Bronchial epithelial cell (primary cell): ENCODE measurements at regions not wholly inside any gene's neighbourhood (a gene's known extent, or its start where the extent isn't known, plus 50 kb on each side); places are given as distances from the start of the nearest gene placed in this dataset.

Source experiments
- DNase-seq: peaks from one replicate; pipeline ENCODE4 v3.0.0-alpha.2; 2010; ENCODE audit warnings: low read depth
- FAIRE-seq: peaks from 2 replicates; lab custom pipeline; 2011; peaks lifted over from hg19 to GRCh38; lab: Jason Lieb, UNC
- H3K27me3 ChIP-seq: 2 replicates; pipeline ENCODE4 v1.5.1; 2011; ENCODE audit warnings: low read length; ENCODE audit not compliant: control insufficient read depth, insufficient read depth
- H3K36me3 ChIP-seq: 2 replicates; pipeline ENCODE4 v1.5.1; 2011; ENCODE audit warnings: low read length; ENCODE audit not compliant: control insufficient read depth, insufficient read depth
- H3K4me3 ChIP-seq: 2 replicates; pipeline ENCODE4 v1.5.1; 2011; ENCODE audit warnings: mild to moderate bottlenecking, low read depth, low read length, control low read depth
- TF ChIP-seq, protein P1 (sequence below): IDR thresholded peaks from 2 replicates; pipeline ENCODE4 v1.5.1; 2011; ENCODE audit warnings: mild to moderate bottlenecking, moderate library complexity, low read length, control low read depth, inconsistent platforms; ENCODE audit not compliant: insufficient read depth, severe bottlenecking

DNA sequence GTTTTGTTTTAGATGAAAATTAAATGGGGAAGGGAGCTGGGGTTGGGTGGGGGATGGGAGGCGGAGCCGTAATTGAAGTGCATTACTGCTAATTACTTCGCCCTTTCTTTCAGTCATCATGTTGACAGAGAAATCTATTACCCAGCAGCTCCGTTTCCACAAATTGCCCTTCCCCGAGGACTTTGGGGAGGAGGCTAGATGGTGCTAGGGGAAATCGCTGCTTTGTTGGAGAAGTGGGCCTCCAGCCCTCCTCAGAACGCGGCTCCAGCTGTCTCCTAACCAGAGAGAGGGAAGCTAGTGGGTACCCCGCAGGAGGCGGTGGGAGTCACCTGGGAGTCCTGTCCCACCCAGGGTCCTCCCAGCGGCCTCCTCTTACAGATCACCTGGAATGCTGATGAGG is 130.9 kb upstream of the MYCN start:
- no peaks in the 10 kb centered on the region for H3K27me3 ChIP-seq
- FAIRE-seq (no peak), DNase-seq (no peak)
- H3K36me3 ChIP-seq: no peaks in the 10 kb centered on the region
- H3K4me3 ChIP-seq: no peak overlapping the region
- TF ChIP-seq, protein P1, sequence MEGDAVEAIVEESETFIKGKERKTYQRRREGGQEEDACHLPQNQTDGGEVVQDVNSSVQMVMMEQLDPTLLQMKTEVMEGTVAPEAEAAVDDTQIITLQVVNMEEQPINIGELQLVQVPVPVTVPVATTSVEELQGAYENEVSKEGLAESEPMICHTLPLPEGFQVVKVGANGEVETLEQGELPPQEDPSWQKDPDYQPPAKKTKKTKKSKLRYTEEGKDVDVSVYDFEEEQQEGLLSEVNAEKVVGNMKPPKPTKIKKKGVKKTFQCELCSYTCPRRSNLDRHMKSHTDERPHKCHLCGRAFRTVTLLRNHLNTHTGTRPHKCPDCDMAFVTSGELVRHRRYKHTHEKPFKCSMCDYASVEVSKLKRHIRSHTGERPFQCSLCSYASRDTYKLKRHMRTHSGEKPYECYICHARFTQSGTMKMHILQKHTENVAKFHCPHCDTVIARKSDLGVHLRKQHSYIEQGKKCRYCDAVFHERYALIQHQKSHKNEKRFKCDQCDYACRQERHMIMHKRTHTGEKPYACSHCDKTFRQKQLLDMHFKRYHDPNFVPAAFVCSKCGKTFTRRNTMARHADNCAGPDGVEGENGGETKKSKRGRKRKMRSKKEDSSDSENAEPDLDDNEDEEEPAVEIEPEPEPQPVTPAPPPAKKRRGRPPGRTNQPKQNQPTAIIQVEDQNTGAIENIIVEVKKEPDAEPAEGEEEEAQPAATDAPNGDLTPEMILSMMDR: no peak

DNA sequence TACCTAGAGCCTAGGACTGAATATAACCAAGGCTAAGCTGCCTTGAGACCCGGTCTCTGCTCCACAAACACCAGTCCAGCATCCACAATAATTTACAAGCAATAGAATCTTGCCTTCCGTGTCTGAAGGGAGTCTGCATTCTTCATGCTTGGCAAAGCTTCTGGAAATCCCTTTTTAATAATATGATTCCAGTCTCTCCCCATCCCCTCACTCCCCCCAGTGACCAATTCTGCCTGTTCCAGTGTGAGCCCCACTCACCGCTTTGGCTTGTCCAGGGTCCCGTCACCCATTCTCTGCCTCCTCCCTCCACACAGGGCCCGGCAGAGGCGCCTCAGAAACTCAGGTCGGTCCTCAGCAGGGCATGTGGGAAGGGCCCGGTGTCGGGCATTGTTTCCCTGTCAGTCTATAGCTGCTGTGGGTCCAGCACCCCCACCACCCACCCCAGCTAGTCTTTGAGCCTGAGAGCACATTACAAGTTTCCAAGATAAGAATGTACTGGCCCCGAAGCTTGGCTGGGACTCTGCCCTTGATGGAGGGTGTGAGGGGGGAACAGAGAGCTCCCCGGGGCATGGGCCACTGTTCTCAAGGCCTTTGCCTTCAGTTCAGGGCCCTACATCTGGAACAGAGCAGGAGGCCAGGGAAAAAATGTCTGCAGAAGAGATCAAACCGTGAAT is 129.7 kb upstream of the MYCN start:
- H3K27me3 ChIP-seq: no peaks in the 10 kb centered on the region
- FAIRE-seq: no peak

GRCh38 chr2:15811367-15811766 is 129.0 kb upstream of the MYCN start:
- TF ChIP-seq, protein P1: no peak
- no peak for DNase-seq
- no peak for FAIRE-seq
- Histone ChIP-seq H3K27me3 (no peaks in the 10 kb centered on the region), H3K36me3 (no peaks in the 10 kb centered on the region), H3K4me3 (no peak overlapping the region)

More for the DNA sequence above, 129.7 kb upstream of the MYCN start:
- Histone ChIP-seq H3K36me3 (no peaks in the 10 kb centered on the region), H3K4me3 (no peak overlapping the region)
- TF ChIP-seq, protein P1: no peak
- DNase-seq: no peak

GRCh38 chr2:15812187-15812780 is 128.1 kb upstream of the MYCN start:
- TF ChIP-seq, protein P1: no peak
- H3K4me3 ChIP-seq: no peak overlapping the region
- no peak for FAIRE-seq
- no peaks in the 10 kb centered on the region for H3K36me3 ChIP-seq
- DNase-seq: no peak
- no peaks in the 10 kb centered on the region for H3K27me3 ChIP-seq

DNA sequence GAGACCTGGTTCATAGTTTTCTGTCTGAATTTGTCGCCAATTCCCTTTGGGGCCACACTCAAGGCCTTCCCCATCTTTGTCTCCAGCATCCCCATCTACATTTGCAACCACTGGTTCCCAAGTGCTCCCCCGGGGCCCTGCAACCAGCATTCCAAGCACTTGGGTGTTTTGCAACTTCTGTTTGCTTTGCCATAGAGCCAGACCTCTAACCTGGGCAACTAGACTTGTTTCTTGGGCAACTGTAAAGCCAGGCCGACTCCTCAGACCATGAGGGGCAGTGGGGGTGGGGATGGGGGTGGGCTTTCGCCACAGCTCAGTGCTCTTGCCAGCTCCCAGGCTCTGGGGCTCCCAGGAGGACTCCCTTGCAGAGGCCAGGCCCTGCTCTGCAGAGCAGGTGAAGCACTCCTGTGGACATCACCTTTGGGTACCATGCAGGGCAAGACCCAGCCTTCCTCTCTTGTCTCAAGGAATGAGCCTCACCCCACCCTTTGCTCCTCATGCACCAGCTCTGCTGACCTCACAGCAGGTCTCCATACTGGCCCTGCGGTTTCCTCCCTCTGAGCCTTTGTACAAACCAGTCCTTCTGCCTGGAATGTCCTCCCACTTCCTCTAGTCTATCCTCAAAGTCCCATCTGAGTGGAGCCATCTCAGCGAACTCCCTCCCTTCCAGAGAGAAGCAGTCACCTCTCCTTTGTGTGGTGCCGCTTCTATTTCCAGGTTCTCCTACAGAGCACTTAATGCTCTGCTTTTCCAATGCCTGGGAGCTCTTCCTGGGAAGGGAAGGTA is 126.7 kb upstream of the MYCN start:
- DNase-seq: no peak
- FAIRE-seq: no peak
- TF ChIP-seq, protein P1: no peak
- no peak overlapping the region for H3K4me3 ChIP-seq
- H3K36me3 ChIP-seq: no peaks in the 10 kb centered on the region
- H3K27me3 ChIP-seq: no peaks in the 10 kb centered on the region
